ENCODE measurements at regions not wholly inside any gene's neighbourhood (a gene's known extent, or its start where the extent isn't known, plus 50 kb on each side); places are given as distances from the start of the nearest gene placed in this dataset.
"Not testable (repeated sequence)": the region's sequence is repeated elsewhere in the genome, so short reads cannot be mapped to it uniquely, and the experiment has no call there.

- H3K27ac ChIP-seq (ENCODE audit: insufficient read depth in 1 of 2, low read depth in 1 of 2, low read length in 2 of 2, poor library complexity in 1 of 2, severe bottlenecking in 2 of 2): no peak overlapping the region
- POLR2A ChIA-PET: no interaction called here
- no peak for DNase-seq
- no peaks in the 10 kb centered on the region for H3K4me1 ChIP-seq (ENCODE audit: control extremely low read depth in 1 of 4, control insufficient read depth in 4 of 4, insufficient read depth in 4 of 4, low read length in 3 of 4)
- H3K36me3 ChIP-seq (ENCODE audit: control insufficient read depth in 4 of 4, insufficient read depth in 4 of 4, low read length in 3 of 4): no peaks in the 10 kb centered on the region
- WGBS (ENCODE audit: insufficient coverage): 84% methylated on average over 2 of the region's 7 CpGs
- H3K4me3 ChIP-seq (ENCODE audit: control insufficient read depth in 1 of 7, extremely low read depth in 1 of 7, insufficient read depth in 4 of 7, low read depth in 2 of 7, low read length in 6 of 7): no peak overlapping the region
- no peaks in the 10 kb centered on the region for H3K9me3 ChIP-seq (ENCODE audit: control extremely low read depth in 1 of 5, control insufficient read depth in 4 of 5, insufficient read depth in 2 of 5, low read depth in 1 of 5, low read length in 4 of 5)
- CTCF ChIA-PET: no interaction called here
- H3K27me3 ChIP-seq (replicated peaks in 2 of 5; ENCODE audit: control insufficient read depth in 4 of 5, insufficient read depth in 5 of 5, low read length in 4 of 5): peaks cover 0 to 27% (median 4%) of the 10 kb centered on the region in 5 experiments
Measured at GRCh38 chr2:234252772-234253171, 202.3 kb downstream of the SPP2 start.

GRCh38 chr2:234251326-234252271 lies 201.1 kb downstream of the SPP2 start:
- CTCF ChIA-PET: interaction anchor here (0.6 kb wide), 1 partner anchor 119 kb away, joined by 4 read pairs; no protein-coding TSS in a partner anchor
- POLR2A ChIA-PET: no interaction called here
- H3K36me3 ChIP-seq (ENCODE audit: control insufficient read depth in 4 of 4, insufficient read depth in 4 of 4, low read length in 3 of 4): no peaks in the 10 kb centered on the region
- H3K9me3 ChIP-seq (ENCODE audit: control extremely low read depth in 1 of 5, control insufficient read depth in 4 of 5, insufficient read depth in 2 of 5, low read depth in 1 of 5, low read length in 4 of 5): no peaks in the 10 kb centered on the region
- H3K4me3 ChIP-seq (ENCODE audit: control insufficient read depth in 1 of 7, extremely low read depth in 1 of 7, insufficient read depth in 4 of 7, low read depth in 2 of 7, low read length in 6 of 7): no peak overlapping the region
- no peak for DNase-seq
- no peaks in the 10 kb centered on the region for H3K4me1 ChIP-seq (ENCODE audit: control extremely low read depth in 1 of 4, control insufficient read depth in 4 of 4, insufficient read depth in 4 of 4, low read length in 3 of 4)
- H3K27me3 ChIP-seq (replicated peaks in 2 of 5; ENCODE audit: control insufficient read depth in 4 of 5, insufficient read depth in 5 of 5, low read length in 4 of 5): peaks cover 0 to 22% (median 4%) of the 10 kb centered on the region in 5 experiments
- H3K27ac ChIP-seq (ENCODE audit: insufficient read depth in 1 of 2, low read depth in 1 of 2, low read length in 2 of 2, poor library complexity in 1 of 2, severe bottlenecking in 2 of 2): no peak overlapping the region
- 84% methylated on average over 7 of the region's 8 CpGs for WGBS (ENCODE audit: insufficient coverage)

- H3K9me3 ChIP-seq (ENCODE audit: control extremely low read depth in 1 of 5, control insufficient read depth in 4 of 5, insufficient read depth in 2 of 5, low read depth in 1 of 5, low read length in 4 of 5): no peaks in the 10 kb centered on the region
- no peaks in the 10 kb centered on the region for H3K36me3 ChIP-seq (ENCODE audit: control insufficient read depth in 4 of 4, insufficient read depth in 4 of 4, low read length in 3 of 4)
- H3K4me3 ChIP-seq (ENCODE audit: control insufficient read depth in 1 of 7, extremely low read depth in 1 of 7, insufficient read depth in 4 of 7, low read depth in 2 of 7, low read length in 6 of 7): no peak overlapping the region
- DNase-seq: no peak
- ChIA-PET POLR2A (no interaction called here), CTCF (no interaction called here)
- H3K27ac ChIP-seq (ENCODE audit: insufficient read depth in 1 of 2, low read depth in 1 of 2, low read length in 2 of 2, poor library complexity in 1 of 2, severe bottlenecking in 2 of 2): no peak overlapping the region
- peaks cover 0 to 19% (median 4%) of the 10 kb centered on the region in 5 experiments for H3K27me3 ChIP-seq (replicated peaks in 2 of 5; ENCODE audit: control insufficient read depth in 4 of 5, insufficient read depth in 5 of 5, low read length in 4 of 5)
- H3K4me1 ChIP-seq (ENCODE audit: control extremely low read depth in 1 of 4, control insufficient read depth in 4 of 4, insufficient read depth in 4 of 4, low read length in 3 of 4): no peaks in the 10 kb centered on the region
- 90% methylated on average over 2 of the region's 2 CpGs for WGBS (ENCODE audit: insufficient coverage)
Measured at GRCh38 chr2:234250926-234251325, 200.4 kb downstream of the SPP2 start.

- H3K4me1 ChIP-seq (ENCODE audit: control extremely low read depth in 1 of 4, control insufficient read depth in 4 of 4, insufficient read depth in 4 of 4, low read length in 3 of 4): no peaks in the 10 kb centered on the region
- ChIA-PET POLR2A (no interaction called here), CTCF (no interaction called here)
- H3K27me3 ChIP-seq (replicated peaks in 2 of 5; ENCODE audit: control insufficient read depth in 4 of 5, insufficient read depth in 5 of 5, low read length in 4 of 5): peaks cover 0 to 22% (median 4%) of the 10 kb centered on the region in 5 experiments
- 80% methylated on average over 4 of the region's 5 CpGs for WGBS (ENCODE audit: insufficient coverage)
- DNase-seq: no peak
- H3K27ac ChIP-seq (ENCODE audit: insufficient read depth in 1 of 2, low read depth in 1 of 2, low read length in 2 of 2, poor library complexity in 1 of 2, severe bottlenecking in 2 of 2): no peak overlapping the region
- H3K9me3 ChIP-seq (ENCODE audit: control extremely low read depth in 1 of 5, control insufficient read depth in 4 of 5, insufficient read depth in 2 of 5, low read depth in 1 of 5, low read length in 4 of 5): no peaks in the 10 kb centered on the region
- H3K4me3 ChIP-seq (ENCODE audit: control insufficient read depth in 1 of 7, extremely low read depth in 1 of 7, insufficient read depth in 4 of 7, low read depth in 2 of 7, low read length in 6 of 7): no peak overlapping the region
- H3K36me3 ChIP-seq (ENCODE audit: control insufficient read depth in 4 of 4, insufficient read depth in 4 of 4, low read length in 3 of 4): no peaks in the 10 kb centered on the region
Measured at GRCh38 chr2:234249873-234250272, 199.4 kb downstream of the SPP2 start.

- Histone ChIP-seq H3K4me1 (ENCODE audit: control extremely low read depth in 1 of 4, control insufficient read depth in 4 of 4, insufficient read depth in 4 of 4, low read length in 3 of 4) (no peaks in the 10 kb centered on the region), H3K27ac (ENCODE audit: insufficient read depth in 1 of 2, low read depth in 1 of 2, low read length in 2 of 2, poor library complexity in 1 of 2, severe bottlenecking in 2 of 2) (no peak overlapping the region), H3K9me3 (ENCODE audit: control extremely low read depth in 1 of 5, control insufficient read depth in 4 of 5, insufficient read depth in 2 of 5, low read depth in 1 of 5, low read length in 4 of 5) (no peaks in the 10 kb centered on the region), H3K27me3 (replicated peaks in 2 of 5; ENCODE audit: control insufficient read depth in 4 of 5, insufficient read depth in 5 of 5, low read length in 4 of 5) (peaks cover 0 to 22% (median 4%) of the 10 kb centered on the region in 5 experiments), H3K36me3 (ENCODE audit: control insufficient read depth in 4 of 4, insufficient read depth in 4 of 4, low read length in 3 of 4) (no peaks in the 10 kb centered on the region), H3K4me3 (ENCODE audit: control insufficient read depth in 1 of 7, extremely low read depth in 1 of 7, insufficient read depth in 4 of 7, low read depth in 2 of 7, low read length in 6 of 7) (no peak overlapping the region)
- POLR2A ChIA-PET: no interaction called here
- CTCF ChIA-PET: no interaction called here
- no peak for DNase-seq
- 83% methylated on average over 2 of the region's 5 CpGs for WGBS (ENCODE audit: insufficient coverage)
Measured at GRCh38 chr2:234249034-234249735, 198.7 kb downstream of the SPP2 start.

- H3K36me3 ChIP-seq (ENCODE audit: control insufficient read depth in 4 of 4, insufficient read depth in 4 of 4, low read length in 3 of 4); POLR2A ChIA-PET; CTCF ChIA-PET; H3K9me3 ChIP-seq (ENCODE audit: control extremely low read depth in 1 of 5, control insufficient read depth in 4 of 5, insufficient read depth in 2 of 5, low read depth in 1 of 5, low read length in 4 of 5); H3K27ac ChIP-seq (ENCODE audit: insufficient read depth in 1 of 2, low read depth in 1 of 2, low read length in 2 of 2, poor library complexity in 1 of 2, severe bottlenecking in 2 of 2); DNase-seq; H3K4me1 ChIP-seq (ENCODE audit: control extremely low read depth in 1 of 4, control insufficient read depth in 4 of 4, insufficient read depth in 4 of 4, low read length in 3 of 4); H3K4me3 ChIP-seq (ENCODE audit: control insufficient read depth in 1 of 7, extremely low read depth in 1 of 7, insufficient read depth in 4 of 7, low read depth in 2 of 7, low read length in 6 of 7): not testable (repeated sequence)
- 95% methylated on average over 10 of the region's 10 CpGs for WGBS (ENCODE audit: insufficient coverage)
- peaks cover 0 to 26% (median 4%) of the 10 kb centered on the region in 5 experiments for H3K27me3 ChIP-seq (replicated peaks in 2 of 5; ENCODE audit: control insufficient read depth in 4 of 5, insufficient read depth in 5 of 5, low read length in 4 of 5)
Measured at GRCh38 chr2:234248213-234248710, 197.8 kb downstream of the SPP2 start.
